ENCODE measurements at regions not wholly inside any gene's neighbourhood (a gene's known extent, or its start where the extent isn't known, plus 50 kb on each side); places are given as distances from the start of the nearest gene placed in this dataset.

GRCh38 chr21:14616380-14617039 lies 70.4 kb upstream of the SAMSN1 start:
- in situ Hi-C loops (cut with MboI) (no loop called here), intact Hi-C loops (cut with micrococcal nuclease; ENCODE audit: unreplicated experiment) (no loop called here)
- Histone ChIP-seq H3K4me3 (no peak overlapping the region), H3K4me2 (ENCODE audit: control insufficient read depth, insufficient read depth) (no peak overlapping the region), H3K4me1 (ENCODE audit: control insufficient read depth, insufficient read depth, low read length) (no peaks in the 10 kb centered on the region), H3K79me2 (ENCODE audit: control insufficient read depth, insufficient read depth, low read length) (no peaks in the 10 kb centered on the region), H3K27ac (ENCODE audit: control insufficient read depth, insufficient read depth) (no peak overlapping the region), H2AFZ (ENCODE audit: control insufficient read depth, low read depth, low read length) (no peak overlapping the region), H3K36me3 (ENCODE audit: control insufficient read depth in 2 of 2, insufficient read depth in 2 of 2, low read length in 1 of 2) (no peaks in the 10 kb centered on the region), H3K9ac (ENCODE audit: control insufficient read depth, insufficient read depth, low read length) (no peak overlapping the region), H3K27me3 (replicated peaks in 1 of 2; ENCODE audit: control insufficient read depth in 2 of 2, insufficient read depth in 2 of 2, low read length in 1 of 2) (no peaks in the 10 kb centered on the region), H3K9me3 (replicated peaks; ENCODE audit: control insufficient read depth, insufficient read depth, low read length) (peaks cover 12% of the 10 kb centered on the region; the same call in 2 of the 3 replicates), H4K20me1 (ENCODE audit: control insufficient read depth, insufficient read depth) (no peaks in the 10 kb centered on the region)
- no TSS peak for BruUV-seq (replicated peaks)
- no peak for TF ChIP-seq MYC (IDR thresholded peaks at IDR 0.05; ENCODE audit: insufficient read depth, insufficient read length, insufficient replicate concordance, low read length, severe bottlenecking)
- no peak for TF ChIP-seq BACH1 (IDR thresholded peaks at IDR 0.05; ENCODE audit: borderline replicate concordance)
- no peak for TF ChIP-seq ZBTB11 (CRISPR knock-in tag; IDR thresholded peaks at IDR 0.05)
- no peak for TF ChIP-seq POLR2AphosphoS2 (IDR thresholded peaks at IDR 0.05; ENCODE audit: low read depth, low read length)
- no peak for TF ChIP-seq STAT3 (IDR thresholded peaks at IDR 0.05; ENCODE audit: low read depth, low read length)
- TF ChIP-seq POLR2A (IDR thresholded peaks at IDR 0.05; ENCODE audit: low read depth, low read length), result no peak
- TF ChIP-seq GABPA (IDR thresholded peaks at IDR 0.05; ENCODE audit: low read depth), result no peak
- no peak for TF ChIP-seq RELA (IDR thresholded peaks at IDR 0.05; ENCODE audit: borderline replicate concordance, partially characterized antibody)
- TF ChIP-seq BCLAF1 (IDR thresholded peaks at IDR 0.05), result no peak
- POLR2A ChIA-PET, result no interaction called here
- no peak for FAIRE-seq
- no peak for ATAC-seq
- no peak for DNase-seq (ENCODE audit: low read depth, low spot score)
- WGBS (ENCODE audit: insufficient coverage, insufficient replicate concordance, low lambda C conversion rate, missing lambda C conversion rate), result 15% methylated on average over 4 of the region's 4 CpGs
- RAD21 ChIA-PET (ENCODE audit: unreplicated experiment), result no interaction called here
- SMC1A ChIA-PET (ENCODE audit: uncharacterized antibody, unreplicated experiment), result interaction anchor here (1.0 to 4.1 kb wide), 5 partner anchors 13 to 163 kb away, joined by 3 to 25 read pairs (median 6); no protein-coding TSS in a partner anchor
- CTCF ChIA-PET, result interaction anchor here (1.0 kb wide), 1 partner anchor 46 kb away, joined by 4 read pairs; no protein-coding TSS in a partner anchor
